CD14-positive monocyte (primary cell): ENCODE measurements at regions not wholly inside any gene's neighbourhood (a gene's known extent, or its start where the extent isn't known, plus 50 kb on each side); places are given as distances from the start of the nearest gene placed in this dataset.

Experiments used
- DNase-seq, 3 donors: peaks; one replicate each; pipeline ENCODE4 v3.0.0-alpha.2; 2011 to 2022
- H2AFZ ChIP-seq: 2 replicates; pipeline ENCODE4 v1.6.0; 2012; ENCODE audit warnings: mild to moderate bottlenecking, low read depth, low read length, inconsistent platforms; ENCODE audit not compliant: insufficient read depth, poor library complexity, severe bottlenecking
- H3K27ac ChIP-seq, 2 donors: 1 replicate in 1 of 2; 2 replicates in 1 of 2; pipeline ENCODE4 v1.5.1; 2012 to 2013; ENCODE audit warnings: low read length in 2 of 2, control low read depth in 1 of 2, inconsistent platforms in 1 of 2, low read depth in 1 of 2, mild to moderate bottlenecking in 1 of 2
- H3K27me3 ChIP-seq, 2 donors: one replicate each; pipeline versions ENCODE4 v1.6.0 to v1.6.1; 2011 to 2013; ENCODE audit warnings: low read length in 2 of 2; ENCODE audit not compliant: control insufficient read depth in 2 of 2, insufficient read depth in 2 of 2
- H3K36me3 ChIP-seq, 2 donors: replicated peaks in 1 of 2; 1 replicate in 1 of 2; 2 replicates in 1 of 2; pipeline versions ENCODE4 v1.5.1 to v1.6.1; 2012 to 2013; ENCODE audit warnings: low read length in 2 of 2, control low read depth in 1 of 2, inconsistent platforms in 1 of 2, mild to moderate bottlenecking in 1 of 2; ENCODE audit not compliant: insufficient read depth in 2 of 2, control insufficient read depth in 1 of 2
- H3K4me1 ChIP-seq, 2 donors: 1 replicate in 1 of 2; 2 replicates in 1 of 2; pipeline versions ENCODE4 v1.5.1 to v1.6.1; 2012 to 2013; ENCODE audit warnings: low read length in 2 of 2, control low read depth in 1 of 2, inconsistent platforms in 1 of 2, mild to moderate bottlenecking in 1 of 2, moderate library complexity in 1 of 2; ENCODE audit not compliant: insufficient read depth in 2 of 2, control insufficient read depth in 1 of 2
- H3K4me2 ChIP-seq: replicated peaks from 2 replicates; pipeline ENCODE3; 2012; ENCODE audit warnings: low read length, moderate library complexity, mild to moderate bottlenecking; ENCODE audit not compliant: poor library complexity, severe bottlenecking; ENCODE audit errors: extremely low read depth
- H3K4me3 ChIP-seq, 3 experiments: fragments of 200-600 bp in 1 of 3; sonication (generic) in 1 of 3; replicated peaks in 1 of 3; 1 replicate in 2 of 3; 2 replicates in 1 of 3; pipeline ENCODE4 v1.5.1; 2011 to 2013; ENCODE audit warnings: low read length in 3 of 3, mild to moderate bottlenecking in 3 of 3, control low read depth in 2 of 3, low read depth in 2 of 3, inconsistent platforms in 1 of 3, moderate library complexity in 1 of 3
- H3K79me2 ChIP-seq: 2 replicates; pipeline ENCODE4 v1.6.0; 2012; ENCODE audit warnings: mild to moderate bottlenecking, control low read depth, inconsistent platforms, low read length, moderate library complexity; ENCODE audit not compliant: insufficient read depth
- H3K9ac ChIP-seq: 2 replicates; pipeline ENCODE4 v1.6.0; 2017; ENCODE audit warnings: low read length, mild to moderate bottlenecking; ENCODE audit not compliant: insufficient read depth, poor library complexity, severe bottlenecking
- H3K9me3 ChIP-seq, 2 donors: replicated peaks in 1 of 2; 1 replicate in 1 of 2; 2 replicates in 1 of 2; pipeline versions ENCODE4 v1.5.1 to v1.6.1; 2012 to 2013; ENCODE audit warnings: low read length in 2 of 2, control low read depth in 1 of 2; ENCODE audit not compliant: control insufficient read depth in 1 of 2, insufficient read depth in 1 of 2
- H4K20me1 ChIP-seq: 2 replicates; pipeline ENCODE4 v1.6.0; 2012; ENCODE audit warnings: mild to moderate bottlenecking, low read length, control low read depth, moderate library complexity; ENCODE audit not compliant: insufficient read depth
- H3K27ac Mint-ChIP-seq, 7 donors: one replicate each; pipeline ENCODE4 v1.8.0; 2020; ENCODE audit warnings: mild to moderate bottlenecking in 7 of 7, mixed read lengths in 7 of 7, moderate library complexity in 6 of 7, inconsistent platforms in 2 of 7
- H3K27me3 Mint-ChIP-seq, 3 donors: one replicate each; pipeline ENCODE4 v1.8.0; 2021 to 2022; ENCODE audit warnings: low read depth in 3 of 3, mild to moderate bottlenecking in 3 of 3, mixed read lengths in 3 of 3, moderate library complexity in 3 of 3, inconsistent platforms in 1 of 3
- H3K36me3 Mint-ChIP-seq, 2 donors: one replicate each; pipeline ENCODE4 v1.8.0; 2020; ENCODE audit warnings: mixed read lengths in 2 of 2, inconsistent platforms in 1 of 2, mild to moderate bottlenecking in 1 of 2
- H3K4me1 Mint-ChIP-seq: one replicate; pipeline ENCODE4 v1.8.0; 2020; ENCODE audit warnings: mild to moderate bottlenecking, mixed read lengths
- H3K4me3 Mint-ChIP-seq, 2 donors: one replicate each; pipeline ENCODE4 v1.8.0; 2020; ENCODE audit warnings: mild to moderate bottlenecking in 2 of 2, mixed read lengths in 2 of 2, moderate library complexity in 1 of 2
- H3K9me3 Mint-ChIP-seq, 7 donors: one replicate each; pipeline ENCODE4 v1.8.0; 2020 to 2022; ENCODE audit warnings: mixed read lengths in 7 of 7, mild to moderate bottlenecking in 6 of 7, moderate library complexity in 6 of 7, inconsistent platforms in 2 of 7
- WGBS: methylation state at CpG from one replicate; pipeline ENCODE4 v1.1.5; 2013; ENCODE audit warnings: missing lambda C conversion rate; ENCODE audit not compliant: insufficient coverage; 5-methylcytosine and 5-hydroxymethylcytosine counted together
- intact Hi-C, 2 donors: fragments of 100-400 bp; cut with micrococcal nuclease; formaldehyde crosslinking; loops; one replicate each; pipeline versions ENCODE4 v1.15.0 to v1.15.1; 2023
- TF ChIP-seq, protein P1 (sequence below): fragments of 200-600 bp; IDR thresholded peaks from one replicate; pipeline ENCODE4 v1.8.0; 2022; ENCODE audit warnings: antibody characterized with exemption, mild to moderate bottlenecking

DNA sequence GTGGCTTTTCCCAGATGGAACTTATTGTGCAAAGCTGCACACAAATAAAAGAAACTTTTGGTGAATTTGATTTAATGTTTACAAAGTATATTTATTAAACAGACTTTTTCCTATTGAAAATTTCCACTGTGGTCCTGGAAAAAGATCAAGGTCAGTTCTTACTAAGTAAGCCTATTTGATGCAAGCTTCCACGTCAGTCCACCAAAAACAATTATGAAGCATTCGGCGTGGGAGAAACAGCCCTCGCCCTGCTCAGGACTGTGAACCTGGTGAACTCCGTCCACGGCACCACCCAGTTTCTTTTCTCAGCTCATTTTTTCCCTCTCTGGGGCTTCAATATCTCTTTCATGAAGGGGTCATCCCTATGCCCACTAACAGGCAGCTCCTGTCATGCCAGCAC is 149.8 kb downstream of the EFNB2 start:
- H3K9me3 ChIP-seq: no peaks in the 10 kb centered on the region
- no peak overlapping the region for H3K4me3 ChIP-seq
- H3K27ac ChIP-seq: no peak overlapping the region
- no peak for DNase-seq
- H3K36me3 Mint-ChIP-seq: no peaks in the 10 kb centered on the region
- H3K9ac ChIP-seq: no peak overlapping the region
- H3K36me3 ChIP-seq: no peaks in the 10 kb centered on the region
- no peak overlapping the region for H3K4me3 Mint-ChIP-seq
- TF ChIP-seq, protein P1, sequence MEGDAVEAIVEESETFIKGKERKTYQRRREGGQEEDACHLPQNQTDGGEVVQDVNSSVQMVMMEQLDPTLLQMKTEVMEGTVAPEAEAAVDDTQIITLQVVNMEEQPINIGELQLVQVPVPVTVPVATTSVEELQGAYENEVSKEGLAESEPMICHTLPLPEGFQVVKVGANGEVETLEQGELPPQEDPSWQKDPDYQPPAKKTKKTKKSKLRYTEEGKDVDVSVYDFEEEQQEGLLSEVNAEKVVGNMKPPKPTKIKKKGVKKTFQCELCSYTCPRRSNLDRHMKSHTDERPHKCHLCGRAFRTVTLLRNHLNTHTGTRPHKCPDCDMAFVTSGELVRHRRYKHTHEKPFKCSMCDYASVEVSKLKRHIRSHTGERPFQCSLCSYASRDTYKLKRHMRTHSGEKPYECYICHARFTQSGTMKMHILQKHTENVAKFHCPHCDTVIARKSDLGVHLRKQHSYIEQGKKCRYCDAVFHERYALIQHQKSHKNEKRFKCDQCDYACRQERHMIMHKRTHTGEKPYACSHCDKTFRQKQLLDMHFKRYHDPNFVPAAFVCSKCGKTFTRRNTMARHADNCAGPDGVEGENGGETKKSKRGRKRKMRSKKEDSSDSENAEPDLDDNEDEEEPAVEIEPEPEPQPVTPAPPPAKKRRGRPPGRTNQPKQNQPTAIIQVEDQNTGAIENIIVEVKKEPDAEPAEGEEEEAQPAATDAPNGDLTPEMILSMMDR: no peak
- peaks cover 0 to 3% (median 1%) of the 10 kb centered on the region in 7 donors for H3K9me3 Mint-ChIP-seq
- peaks cover 0 to 3% (median 3%) of the 10 kb centered on the region in 3 donors for H3K27me3 Mint-ChIP-seq
- no peak overlapping the region for H3K4me2 ChIP-seq
- no peaks in the 10 kb centered on the region for H3K27me3 ChIP-seq
- 92% methylated on average over 6 of the region's 6 CpGs for WGBS
- H3K4me1 Mint-ChIP-seq: no peaks in the 10 kb centered on the region
- no peak overlapping the region for H2AFZ ChIP-seq
- H4K20me1 ChIP-seq: no peaks in the 10 kb centered on the region
- H3K27ac Mint-ChIP-seq: no peak overlapping the region
- no peaks in the 10 kb centered on the region for H3K79me2 ChIP-seq
- intact Hi-C loops: no loop called here
- no peaks in the 10 kb centered on the region for H3K4me1 ChIP-seq

DNA sequence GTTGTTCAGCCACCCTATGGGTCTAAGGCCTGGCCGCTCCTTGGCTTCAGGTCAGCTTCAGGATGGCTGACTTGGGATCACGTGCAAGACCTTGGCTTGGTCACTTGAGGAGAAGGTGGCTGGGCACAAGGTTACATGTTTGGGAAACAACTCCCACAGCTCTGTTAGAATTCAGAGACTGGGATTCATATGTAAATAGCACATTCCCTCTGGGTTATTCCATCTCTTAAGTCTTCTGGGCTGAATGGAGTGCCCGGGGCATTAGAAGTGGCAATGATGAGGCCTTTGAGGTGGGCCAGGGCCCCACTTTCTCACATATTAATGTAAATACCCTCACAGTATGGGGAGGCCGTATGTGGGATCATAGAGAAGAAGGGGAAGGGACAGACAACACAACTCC is 150.9 kb downstream of the EFNB2 start:
- H3K4me3 ChIP-seq: no peak overlapping the region
- H3K27ac Mint-ChIP-seq: no peak overlapping the region
- no peak overlapping the region for H2AFZ ChIP-seq
- no peaks in the 10 kb centered on the region for H3K79me2 ChIP-seq
- WGBS: no CpG with 5 or more reads among the region's 4 CpGs
- intact Hi-C loops: no loop called here
- TF ChIP-seq, protein P1: no peak
- H3K4me2 ChIP-seq: no peak overlapping the region
- no peak for DNase-seq
- no peak overlapping the region for H3K27ac ChIP-seq
- no peaks in the 10 kb centered on the region for H3K4me1 Mint-ChIP-seq
- no peak overlapping the region for H3K9ac ChIP-seq
- no peaks in the 10 kb centered on the region for H3K4me1 ChIP-seq
- peaks cover 0 to 3% (median 3%) of the 10 kb centered on the region in 3 donors for H3K27me3 Mint-ChIP-seq
- H3K9me3 Mint-ChIP-seq: peaks cover 0 to 2% (median under 1%) of the 10 kb centered on the region in 7 donors
- no peak overlapping the region for H3K4me3 Mint-ChIP-seq
- H3K27me3 ChIP-seq: no peaks in the 10 kb centered on the region
- H4K20me1 ChIP-seq: no peaks in the 10 kb centered on the region
- no peaks in the 10 kb centered on the region for H3K36me3 Mint-ChIP-seq
- H3K36me3 ChIP-seq: no peaks in the 10 kb centered on the region
- no peaks in the 10 kb centered on the region for H3K9me3 ChIP-seq
